ENCODE measurements at regions not wholly inside any gene's neighbourhood (a gene's known extent, or its start where the extent isn't known, plus 50 kb on each side); places are given as distances from the start of the nearest gene placed in this dataset.
"Not testable (repeated sequence)": the region's sequence is repeated elsewhere in the genome, so short reads cannot be mapped to it uniquely, and the experiment has no call there.

DNA sequence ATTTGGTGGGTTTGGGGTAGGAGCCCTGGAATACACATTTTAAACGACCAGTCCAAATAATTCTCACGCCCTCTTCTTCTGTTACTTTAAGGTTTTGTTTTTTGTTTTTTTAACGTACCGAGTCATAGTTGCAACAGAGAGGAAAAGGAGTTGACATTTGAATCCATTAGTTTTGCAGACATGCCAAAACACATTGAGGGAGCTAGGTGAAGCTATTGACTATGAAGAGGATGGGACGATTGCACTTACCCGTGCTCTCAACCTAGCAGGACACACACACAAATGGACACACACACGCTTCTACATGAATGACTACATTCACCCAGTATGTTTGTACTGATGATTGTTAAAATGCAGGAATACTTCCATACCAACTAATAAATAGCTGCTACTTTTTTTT lies 54.3 kb upstream of the CIT start:
- DNase-seq = no peak
- H3K4me1 ChIP-seq = no peaks in the 10 kb centered on the region

GRCh38 chr12:119932921-119933320 lies 55.8 kb upstream of the CIT start:
- Histone ChIP-seq H3K36me3 (replicated peaks in 1 of 2; ENCODE audit: insufficient read depth in 1 of 2, low read depth in 2 of 2) (no peaks in the 10 kb centered on the region), H3K4me3 (no peak overlapping the region), H3K27ac (no peak overlapping the region), H3K9me3 (no peaks in the 10 kb centered on the region), H3K4me1 (no peaks in the 10 kb centered on the region), H3K27me3 (no peaks in the 10 kb centered on the region)
- ATAC-seq (no peak), DNase-seq (no peak)
- intact Hi-C loops (cut with DNase I) = no loop called here
- TF ChIP-seq, protein P1, sequence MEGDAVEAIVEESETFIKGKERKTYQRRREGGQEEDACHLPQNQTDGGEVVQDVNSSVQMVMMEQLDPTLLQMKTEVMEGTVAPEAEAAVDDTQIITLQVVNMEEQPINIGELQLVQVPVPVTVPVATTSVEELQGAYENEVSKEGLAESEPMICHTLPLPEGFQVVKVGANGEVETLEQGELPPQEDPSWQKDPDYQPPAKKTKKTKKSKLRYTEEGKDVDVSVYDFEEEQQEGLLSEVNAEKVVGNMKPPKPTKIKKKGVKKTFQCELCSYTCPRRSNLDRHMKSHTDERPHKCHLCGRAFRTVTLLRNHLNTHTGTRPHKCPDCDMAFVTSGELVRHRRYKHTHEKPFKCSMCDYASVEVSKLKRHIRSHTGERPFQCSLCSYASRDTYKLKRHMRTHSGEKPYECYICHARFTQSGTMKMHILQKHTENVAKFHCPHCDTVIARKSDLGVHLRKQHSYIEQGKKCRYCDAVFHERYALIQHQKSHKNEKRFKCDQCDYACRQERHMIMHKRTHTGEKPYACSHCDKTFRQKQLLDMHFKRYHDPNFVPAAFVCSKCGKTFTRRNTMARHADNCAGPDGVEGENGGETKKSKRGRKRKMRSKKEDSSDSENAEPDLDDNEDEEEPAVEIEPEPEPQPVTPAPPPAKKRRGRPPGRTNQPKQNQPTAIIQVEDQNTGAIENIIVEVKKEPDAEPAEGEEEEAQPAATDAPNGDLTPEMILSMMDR (IDR thresholded peaks at IDR 0.05) = no peak
- TF ChIP-seq POLR2A (IDR thresholded peaks at IDR 0.05) = no peak
- 68 to 82% methylated on average over 3 of the region's 3 CpGs for WGBS, 2 donors

More for the DNA sequence above, 54.3 kb upstream of the CIT start:
- no peaks in the 10 kb centered on the region for H3K36me3 ChIP-seq (replicated peaks in 1 of 2; ENCODE audit: insufficient read depth in 1 of 2, low read depth in 2 of 2)
- H3K27ac ChIP-seq = no peak overlapping the region
- no peaks in the 10 kb centered on the region for H3K9me3 ChIP-seq
- intact Hi-C loops (cut with DNase I) = no loop called here
- H3K27me3 ChIP-seq = no peaks in the 10 kb centered on the region
- TF ChIP-seq, protein P1 (IDR thresholded peaks at IDR 0.05) = no peak
- no peak for ATAC-seq
- no peak overlapping the region for H3K4me3 ChIP-seq
- 50 to 56% methylated on average over 7 of the region's 7 CpGs for WGBS, 2 donors

DNA sequence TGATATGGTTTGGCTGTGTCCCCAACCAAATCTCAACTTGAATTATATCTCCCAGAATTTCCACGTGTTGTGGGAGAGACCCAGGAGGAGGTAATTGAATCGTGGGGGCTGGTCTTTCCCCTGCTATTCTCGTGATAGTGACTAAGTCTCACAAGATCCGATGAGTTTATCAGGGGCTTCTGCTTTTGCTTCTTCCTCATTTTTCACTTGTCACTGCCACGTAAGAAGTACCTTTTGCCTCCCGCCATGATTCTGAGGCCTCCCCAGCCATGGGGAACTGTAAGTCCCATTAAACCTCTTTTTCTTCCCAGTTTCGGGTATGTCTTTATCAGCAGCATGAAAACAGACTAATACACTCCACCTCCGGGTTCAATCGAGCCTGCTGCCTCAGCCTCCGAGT lies 54.3 kb upstream of the BICDL1 start:
- DNase-seq; H3K9me3 ChIP-seq; H3K27ac ChIP-seq; H3K27me3 ChIP-seq; H3K4me1 ChIP-seq; H3K4me3 ChIP-seq; H3K36me3 ChIP-seq (replicated peaks in 1 of 2; ENCODE audit: insufficient read depth in 1 of 2, low read depth in 2 of 2); ATAC-seq; intact Hi-C loops (cut with DNase I): not testable (repeated sequence)
- 52 to 58% methylated on average over 10 of the region's 10 CpGs for WGBS, 2 donors

- H3K27ac ChIP-seq = no peak overlapping the region
- intact Hi-C loops (cut with DNase I) = no loop called here
- H3K27me3 ChIP-seq = no peaks in the 10 kb centered on the region
- no peak for ATAC-seq
- 55 to 71% methylated on average over 1 of the region's 1 CpG for WGBS, 2 donors
- no peaks in the 10 kb centered on the region for H3K9me3 ChIP-seq
- no peaks in the 10 kb centered on the region for H3K4me1 ChIP-seq
- no peak for DNase-seq
- no peak overlapping the region for H3K4me3 ChIP-seq
- H3K36me3 ChIP-seq (replicated peaks in 1 of 2; ENCODE audit: insufficient read depth in 1 of 2, low read depth in 2 of 2) = no peaks in the 10 kb centered on the region
- TF ChIP-seq, protein P1 (IDR thresholded peaks at IDR 0.05) = no peak
- TF ChIP-seq POLR2A (IDR thresholded peaks at IDR 0.05) = no peak
Observed at GRCh38 chr12:119936705-119937311, 52.2 kb upstream of the BICDL1 start.

- intact Hi-C loops (cut with DNase I) = no loop called here
- ATAC-seq = no peak
- H3K27me3 ChIP-seq = no peaks in the 10 kb centered on the region
- no peak overlapping the region for H3K4me3 ChIP-seq
- H3K4me1 ChIP-seq = no peaks in the 10 kb centered on the region
- H3K9me3 ChIP-seq = no peaks in the 10 kb centered on the region
- peak; percentile 49 to 69 (median 54) for DNase-seq
- WGBS, 2 donors = 26 to 40% methylated on average over 7 to 9 of the region's 9 CpGs
- no peaks in the 10 kb centered on the region for H3K36me3 ChIP-seq (replicated peaks in 1 of 2; ENCODE audit: insufficient read depth in 1 of 2, low read depth in 2 of 2)
- no peak overlapping the region for H3K27ac ChIP-seq
- TF ChIP-seq, protein P1 (IDR thresholded peaks at IDR 0.05) = peak; percentile 62 to 80 (median 68)
- no peak for TF ChIP-seq POLR2A (IDR thresholded peaks at IDR 0.05)
Observed at GRCh38 chr12:119938049-119938667, 50.9 kb upstream of the BICDL1 start.

Data from body of pancreas (tissue), 4 donors.